GM19324 (cell line): ENCODE measurements at regions not wholly inside any gene's neighbourhood (a gene's known extent, or its start where the extent isn't known, plus 50 kb on each side); places are given as distances from the start of the nearest gene placed in this dataset.
"Not testable (repeated sequence)": the region's sequence is repeated elsewhere in the genome, so short reads cannot be mapped to it uniquely, and the experiment has no call there.

Experiments used
- ATAC-seq: cut with Tn5 transposase; IDR thresholded peaks from one replicate; pipeline ENCODE4 v1.9.1; 2021; ENCODE audit warnings: mild to moderate bottlenecking, moderate library complexity; ENCODE audit not compliant: unreplicated experiment, low FRiP score

- no peak for ATAC-seq
These were observed 75.3 kb upstream of the GRB10 start for GRCh38 chr7:50857804-50858489.

GRCh38 chr7:50856806-50857205, 74.1 kb upstream of the GRB10 start:
- no peak for ATAC-seq

- no peak for ATAC-seq
These were observed 73.5 kb upstream of the GRB10 start for GRCh38 chr7:50856231-50856630.

GRCh38 chr7:50855526-50855925, 72.8 kb upstream of the GRB10 start:
- ATAC-seq, result no peak

GRCh38 chr7:50854831-50855230, 72.1 kb upstream of the GRB10 start:
- ATAC-seq, result no peak

GRCh38 chr7:50854247-50854646, 71.6 kb upstream of the GRB10 start:
- ATAC-seq, result no peak

- ATAC-seq, result no peak
These were observed 70.6 kb upstream of the GRB10 start for GRCh38 chr7:50853311-50853710.

- no peak for ATAC-seq
These were observed 70.2 kb upstream of the GRB10 start for GRCh38 chr7:50852901-50853300.

- ATAC-seq, result no peak
These were observed 69.2 kb upstream of the GRB10 start for GRCh38 chr7:50851891-50852290.

- no peak for ATAC-seq
These were observed 68.8 kb upstream of the GRB10 start for GRCh38 chr7:50851451-50851850.

GRCh38 chr7:50849991-50850390, 67.3 kb upstream of the GRB10 start:
- no peak for ATAC-seq

- ATAC-seq, result no peak
These were observed 65.5 kb upstream of the GRB10 start for GRCh38 chr7:50848203-50848602.

GRCh38 chr7:50844861-50845260, 62.2 kb upstream of the GRB10 start:
- ATAC-seq, result not testable (repeated sequence)

GRCh38 chr7:50842041-50842440, 59.3 kb upstream of the GRB10 start:
- no peak for ATAC-seq

GRCh38 chr7:50838675-50839377, 56.1 kb upstream of the GRB10 start:
- no peak for ATAC-seq

GRCh38 chr7:50837965-50838364, 55.3 kb upstream of the GRB10 start:
- ATAC-seq, result no peak

GRCh38 chr7:50836646-50837045, 54.0 kb upstream of the GRB10 start:
- no peak for ATAC-seq

GRCh38 chr7:50835156-50835555, 52.5 kb upstream of the GRB10 start:
- no peak for ATAC-seq

- no peak for ATAC-seq
These were observed 52.0 kb upstream of the GRB10 start for GRCh38 chr7:50834679-50835078.

GRCh38 chr7:50834031-50834535, 51.4 kb upstream of the GRB10 start:
- no peak for ATAC-seq

- no peak for ATAC-seq
These were observed 50.0 kb upstream of the GRB10 start for GRCh38 chr7:50832744-50833143.
